Heart left ventricle (tissue), 16 donors: ENCODE measurements at regions not wholly inside any gene's neighbourhood (a gene's known extent, or its start where the extent isn't known, plus 50 kb on each side); places are given as distances from the start of the nearest gene placed in this dataset.
A peak's percentile ranks its signal among the peaks of the same experiment; 100 is the strongest.

Experiments used
- ATAC-seq, 4 donors: fragments of 200-7000 bp; cut with Tn5 transposase; one replicate each; pipeline ENCODE4 v1.9.1; 2020 to 2022; ENCODE audit warnings: moderate library complexity in 4 of 4, mild to moderate bottlenecking in 3 of 4, moderate number of reproducible peaks in 1 of 4
- DNase-seq, 5 donors: peaks; one replicate each; pipeline ENCODE4 v3.0.0-alpha.2; 2020
- H3K27ac ChIP-seq, 12 donors: fragments of 200-600 bp; sonication (generic) in 4 of 12; one replicate each; pipeline versions ENCODE4 v1.5.0 to v1.8.0; 2016 to 2022; ENCODE audit warnings: mild to moderate bottlenecking in 2 of 12
- H3K27me3 ChIP-seq, 9 donors: fragments of 200-600 bp; sonication (generic) in 2 of 9; one replicate each; pipeline versions ENCODE4 v1.5.1 to v1.8.0; 2016 to 2022; ENCODE audit warnings: mild to moderate bottlenecking in 3 of 9
- H3K36me3 ChIP-seq, 9 donors: fragments of 200-600 bp; sonication (generic) in 2 of 9; one replicate each; pipeline versions ENCODE4 v1.5.0 to v1.8.0; 2018 to 2022; ENCODE audit warnings: mild to moderate bottlenecking in 2 of 9
- H3K4me1 ChIP-seq, 12 donors: fragments of 200-600 bp; sonication (generic) in 4 of 12; one replicate each; pipeline versions ENCODE4 v1.5.0 to v1.8.0; 2016 to 2022; ENCODE audit warnings: mild to moderate bottlenecking in 3 of 12
- H3K4me3 ChIP-seq, 12 donors: fragments of 200-600 bp; sonication (generic) in 4 of 12; one replicate each; pipeline versions ENCODE4 v1.5.0 to v1.8.0; 2017 to 2022; ENCODE audit warnings: mild to moderate bottlenecking in 9 of 12, moderate library complexity in 4 of 12
- H3K9me3 ChIP-seq, 12 donors: fragments of 200-600 bp; sonication (generic) in 4 of 12; one replicate each; pipeline versions ENCODE4 v1.5.0 to v1.8.0; 2016 to 2022; ENCODE audit warnings: mild to moderate bottlenecking in 1 of 12
- POLR2A ChIP-seq, 2 donors: fragments of 450-650 bp; IDR thresholded peaks; one replicate each; pipeline ENCODE4 v1.6.1; 2017; ENCODE audit warnings: antibody characterized with exemption in 2 of 2, mild to moderate bottlenecking in 2 of 2, moderate library complexity in 2 of 2
- WGBS, 4 donors: extraction: QIAGEN DNeasy Blood & Tissue Kit in 2 of 4; methylation state at CpG; one replicate each; pipeline versions ENCODE4 v1.1.5 to v1.1.7; 2013 to 2018; 5-methylcytosine and 5-hydroxymethylcytosine counted together
- intact Hi-C, 10 donors: fragments of 100-400 bp; cut with DNase I; formaldehyde crosslinking; loops; one replicate each; pipeline versions ENCODE4 v1.11.1 to v1.14.2; 2022
- TF ChIP-seq, protein P1 (sequence below), 12 donors: fragments of 200-600 bp; sonication (generic) in 4 of 12; IDR thresholded peaks; one replicate each; pipeline versions ENCODE4 v1.5.0 to v1.8.0; 2018 to 2022; ENCODE audit warnings: antibody characterized with exemption in 12 of 12, mild to moderate bottlenecking in 5 of 12
- donor health status: ischemic (EF 13 %, LVEDD 7.1; RV severe dilation, severe dysfunction).
- donor health status: healthy with polysubstance abuse.
- donor health status: DM: no; HTN: yes; CAD: no.
- donor health status: DM: no; HTN: no; CAD: no.
- donor health status: ischemic (EF 25% LVEDD 6.9; RV normal size, moderate dysfunction).
- donor health status: ischemic (EF 25% LVEDD 5.7; RV mildly dilated, moderate dysfunction).
- donor health status: healthy.
- donor health status: DM: yes; HTN: yes; CAD: no.
- donor health status: ischemic (EF 35%, LVEDD 5.7; RV mildly dilated, moderate dysfunction).
- donor health status: nonischemic (EF 11% LVEDD 7.7; RV severe dilation, severe dysfunction).
- donor health status: DM: yes; HTN: yes; CAD: no.
- donor health status: PGD.
- donor health status: ischemic (EF 29% LVEDD 5.4; RV normal size, mild dysfunction).
- donor health status: nonischemic (EF 23%, LVEDD 6.1; RV moderate dilation, normal function).

DNA sequence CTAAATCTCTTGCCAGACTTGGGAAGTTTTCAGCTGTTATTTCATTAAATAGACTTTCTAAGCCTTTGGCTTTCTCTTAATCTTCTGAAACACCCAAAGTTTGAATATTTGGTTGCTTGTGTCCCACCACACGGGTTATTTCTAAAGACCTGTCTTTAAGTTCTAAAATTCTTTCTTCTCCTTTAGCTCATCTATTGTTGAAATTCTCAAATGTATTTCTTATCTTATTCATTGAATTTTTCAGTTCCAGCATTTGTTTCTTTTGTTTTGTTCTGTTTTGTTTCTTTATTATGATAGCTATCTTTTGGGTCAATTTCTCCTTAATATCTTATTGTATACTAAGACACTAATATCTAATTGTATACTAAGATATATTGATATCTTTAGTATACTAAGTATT, 97.0 kb downstream of the ARRDC4 start:
- no peak for DNase-seq
- 74 to 85% (median 82%) methylated on average over 1 of the region's 1 CpG for WGBS, 4 donors
- no peak for TF ChIP-seq POLR2A (IDR thresholded peaks at IDR 0.05)
- TF ChIP-seq, protein P1, sequence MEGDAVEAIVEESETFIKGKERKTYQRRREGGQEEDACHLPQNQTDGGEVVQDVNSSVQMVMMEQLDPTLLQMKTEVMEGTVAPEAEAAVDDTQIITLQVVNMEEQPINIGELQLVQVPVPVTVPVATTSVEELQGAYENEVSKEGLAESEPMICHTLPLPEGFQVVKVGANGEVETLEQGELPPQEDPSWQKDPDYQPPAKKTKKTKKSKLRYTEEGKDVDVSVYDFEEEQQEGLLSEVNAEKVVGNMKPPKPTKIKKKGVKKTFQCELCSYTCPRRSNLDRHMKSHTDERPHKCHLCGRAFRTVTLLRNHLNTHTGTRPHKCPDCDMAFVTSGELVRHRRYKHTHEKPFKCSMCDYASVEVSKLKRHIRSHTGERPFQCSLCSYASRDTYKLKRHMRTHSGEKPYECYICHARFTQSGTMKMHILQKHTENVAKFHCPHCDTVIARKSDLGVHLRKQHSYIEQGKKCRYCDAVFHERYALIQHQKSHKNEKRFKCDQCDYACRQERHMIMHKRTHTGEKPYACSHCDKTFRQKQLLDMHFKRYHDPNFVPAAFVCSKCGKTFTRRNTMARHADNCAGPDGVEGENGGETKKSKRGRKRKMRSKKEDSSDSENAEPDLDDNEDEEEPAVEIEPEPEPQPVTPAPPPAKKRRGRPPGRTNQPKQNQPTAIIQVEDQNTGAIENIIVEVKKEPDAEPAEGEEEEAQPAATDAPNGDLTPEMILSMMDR (IDR thresholded peaks at IDR 0.05): no peak

DNA sequence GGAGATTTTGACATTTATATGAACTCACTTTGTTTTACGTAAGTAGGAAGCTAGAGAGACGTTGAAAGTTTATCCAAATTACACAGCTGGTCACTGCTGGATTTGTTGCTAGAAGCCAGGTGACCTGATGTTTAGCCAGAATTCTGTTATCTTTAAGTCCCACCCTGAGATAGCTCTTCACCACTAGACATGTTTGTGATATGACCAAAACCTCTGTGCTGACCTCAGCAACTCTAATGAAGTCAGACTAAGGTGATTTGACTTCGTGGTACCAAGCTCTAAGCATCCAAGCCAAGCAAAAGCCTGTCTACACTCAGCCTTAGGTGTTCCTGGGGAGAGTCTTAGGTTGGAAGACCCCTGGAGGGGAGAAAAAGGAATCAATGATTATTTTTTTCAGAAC, 102.4 kb downstream of the ARRDC4 start:
- WGBS, 4 donors: 37 to 66% (median 65%) methylated on average over 3 of the region's 3 CpGs
- TF ChIP-seq POLR2A (IDR thresholded peaks at IDR 0.05): no peak
- TF ChIP-seq, protein P1 (IDR thresholded peaks at IDR 0.05): no peak
- DNase-seq: no peak
- H3K36me3 ChIP-seq: no peaks in the 10 kb centered on the region
- peak overlapping the region in 1 of 12 donors; percentile 40 for H3K27ac ChIP-seq
- no peak for ATAC-seq
- peaks cover 0 to 17% (median 0%) of the 10 kb centered on the region in 12 donors for H3K4me1 ChIP-seq
- H3K9me3 ChIP-seq: peaks cover 0 to 19% (median 3%) of the 10 kb centered on the region in 12 donors
- peaks cover 0 to 5% (median 0%) of the 10 kb centered on the region in 9 donors for H3K27me3 ChIP-seq
- H3K4me3 ChIP-seq: no peak overlapping the region
- intact Hi-C loops: no loop called here

More for the DNA sequence above, 97.0 kb downstream of the ARRDC4 start:
- Histone ChIP-seq H3K27me3 (no peaks in the 10 kb centered on the region), H3K4me3 (no peak overlapping the region), H3K4me1 (peaks cover 0 to under 1% (median 0%) of the 10 kb centered on the region in 12 donors), H3K27ac (no peak overlapping the region), H3K36me3 (no peaks in the 10 kb centered on the region), H3K9me3 (peaks cover 0 to 35% (median 18%) of the 10 kb centered on the region in 12 donors)
- ATAC-seq: no peak
- intact Hi-C loops: no loop called here

DNA sequence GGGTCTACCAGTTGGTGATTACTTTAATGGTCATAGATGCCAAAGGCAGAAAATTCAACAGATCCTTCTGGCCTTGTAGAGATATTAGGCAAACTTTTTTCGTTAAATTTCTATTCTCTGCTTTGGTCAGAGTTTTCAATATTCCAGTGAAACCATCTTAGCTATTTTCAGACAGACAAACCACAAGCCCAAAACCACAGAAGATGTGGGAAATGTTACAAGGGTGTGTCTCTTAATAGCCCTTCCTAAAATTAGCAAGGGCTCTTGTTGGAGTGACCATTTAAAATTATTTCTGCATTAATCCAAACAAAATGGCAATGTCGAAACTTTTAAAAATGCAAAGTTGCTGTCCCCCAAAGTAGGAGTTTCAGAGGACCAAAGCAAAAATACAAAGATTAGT, 102.8 kb downstream of the ARRDC4 start:
- Histone ChIP-seq H3K27me3 (peaks cover 0 to 5% (median 0%) of the 10 kb centered on the region in 9 donors), H3K27ac (peak overlapping the region in 1 of 12 donors; percentile 40), H3K4me1 (peaks cover 0 to 17% (median 0%) of the 10 kb centered on the region in 12 donors), H3K36me3 (no peaks in the 10 kb centered on the region), H3K4me3 (no peak overlapping the region), H3K9me3 (peaks cover 0 to 14% (median under 1%) of the 10 kb centered on the region in 12 donors)
- TF ChIP-seq, protein P1 (IDR thresholded peaks at IDR 0.05): no peak
- no peak for TF ChIP-seq POLR2A (IDR thresholded peaks at IDR 0.05)
- DNase-seq (no peak), ATAC-seq (no peak)
- WGBS, 4 donors: 61 to 79% (median 71%) methylated on average over 2 of the region's 2 CpGs
- intact Hi-C loops: no loop called here

DNA sequence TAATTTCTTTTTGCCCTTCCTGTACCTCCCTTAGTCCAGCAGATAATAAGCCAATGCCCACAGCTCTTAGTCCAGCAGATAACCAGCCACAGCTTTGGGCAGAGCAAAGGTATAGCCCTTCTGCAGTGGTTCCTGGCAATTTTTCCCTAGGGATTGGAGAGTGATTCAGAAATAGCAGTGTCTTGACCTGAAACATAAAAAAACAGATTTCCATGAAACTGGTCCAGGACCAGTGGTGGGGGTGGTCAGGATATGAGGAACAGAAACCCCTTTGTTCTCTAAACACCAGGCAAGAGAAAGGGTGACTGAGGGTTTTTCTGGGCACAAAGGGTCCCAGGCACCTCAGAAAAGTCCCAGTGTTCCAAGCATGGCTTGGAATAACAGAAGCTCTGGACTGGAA, 103.4 kb downstream of the ARRDC4 start:
- Histone ChIP-seq H3K27me3 (peaks cover 0 to 5% (median 0%) of the 10 kb centered on the region in 9 donors), H3K4me1 (peaks cover 0 to 17% (median 0%) of the 10 kb centered on the region in 12 donors), H3K9me3 (peaks cover 0 to 10% (median 0%) of the 10 kb centered on the region in 12 donors), H3K4me3 (no peak overlapping the region), H3K27ac (no peak overlapping the region), H3K36me3 (no peaks in the 10 kb centered on the region)
- no peak for ATAC-seq
- intact Hi-C loops: no loop called here
- DNase-seq: no peak
- no peak for TF ChIP-seq POLR2A (IDR thresholded peaks at IDR 0.05)
- TF ChIP-seq, protein P1 (IDR thresholded peaks at IDR 0.05): no peak
